Frontal cortex (tissue), 3 donors: ENCODE measurements at regions not wholly inside any gene's neighbourhood (a gene's known extent, or its start where the extent isn't known, plus 50 kb on each side); places are given as distances from the start of the nearest gene placed in this dataset.
"Not testable (repeated sequence)": the region's sequence is repeated elsewhere in the genome, so short reads cannot be mapped to it uniquely, and the experiment has no call there.

Experiments
- DNase-seq, 2 donors: peaks; one replicate each; pipeline ENCODE4 v3.0.0; 2012; ENCODE audit warnings: low spot score in 2 of 2
- FAIRE-seq: peaks from 2 replicates; lab custom pipeline; 2012; peaks lifted over from hg19 to GRCh38; lab: Jason Lieb, UNC
- donor health status: control.
- donor health status: control.
- donor health status: control.

GRCh38 chr3:174532216-174532615 is 326.9 kb upstream of the NAALADL2 start:
- no peak for FAIRE-seq
- DNase-seq = no peak

GRCh38 chr3:174532776-174533175 is 326.4 kb upstream of the NAALADL2 start:
- no peak for DNase-seq

GRCh38 chr3:174533286-174533685 is 325.8 kb upstream of the NAALADL2 start:
- DNase-seq = no peak
- no peak for FAIRE-seq

More at GRCh38 chr3:174532776-174533175, 326.4 kb upstream of the NAALADL2 start:
- no peak for FAIRE-seq

- no peak for DNase-seq
These were observed 322.8 kb upstream of the NAALADL2 start for GRCh38 chr3:174536319-174536718.

GRCh38 chr3:174538151-174538550 is 321.0 kb upstream of the NAALADL2 start:
- FAIRE-seq (no peak), DNase-seq (no peak)

More at GRCh38 chr3:174536319-174536718, 322.8 kb upstream of the NAALADL2 start:
- FAIRE-seq = no peak

GRCh38 chr3:174540116-174540908 is 318.8 kb upstream of the NAALADL2 start:
- DNase-seq = no peak
- no peak for FAIRE-seq

- no peak for DNase-seq
- FAIRE-seq = no peak
These were observed 317.3 kb upstream of the NAALADL2 start for GRCh38 chr3:174541708-174542315.

- DNase-seq = no peak
- no peak for FAIRE-seq
These were observed 311.2 kb upstream of the NAALADL2 start for GRCh38 chr3:174547801-174548435.

GRCh38 chr3:174548841-174549623 is 310.1 kb upstream of the NAALADL2 start:
- no peak for FAIRE-seq

GRCh38 chr3:174581558-174581957 is 277.6 kb upstream of the NAALADL2 start:
- FAIRE-seq = no peak
- no peak for DNase-seq

More at GRCh38 chr3:174548841-174549623, 310.1 kb upstream of the NAALADL2 start:
- no peak for DNase-seq

GRCh38 chr3:174583396-174583795 is 275.7 kb upstream of the NAALADL2 start:
- FAIRE-seq (no peak), DNase-seq (no peak)

GRCh38 chr3:174587137-174587536 is 272.0 kb upstream of the NAALADL2 start:
- not testable (repeated sequence) for DNase-seq, FAIRE-seq

GRCh38 chr3:174596447-174596982 is 262.6 kb upstream of the NAALADL2 start:
- DNase-seq = no peak
- no peak for FAIRE-seq

GRCh38 chr3:174598885-174599439 is 260.2 kb upstream of the NAALADL2 start:
- DNase-seq (no peak), FAIRE-seq (no peak)

GRCh38 chr3:174613173-174613572 is 246.0 kb upstream of the NAALADL2 start:
- DNase-seq = no peak
- no peak for FAIRE-seq

- no peak for FAIRE-seq
These were observed 245.1 kb upstream of the NAALADL2 start for GRCh38 chr3:174614036-174614435.

GRCh38 chr3:174618368-174619080 is 240.6 kb upstream of the NAALADL2 start:
- FAIRE-seq = no peak
- DNase-seq = no peak

More at GRCh38 chr3:174614036-174614435, 245.1 kb upstream of the NAALADL2 start:
- no peak for DNase-seq

- DNase-seq = no peak
- FAIRE-seq = no peak
These were observed 239.9 kb upstream of the NAALADL2 start for GRCh38 chr3:174619239-174619638.

GRCh38 chr3:174620138-174620537 is 239.0 kb upstream of the NAALADL2 start:
- DNase-seq = no peak
- FAIRE-seq = no peak
